ENCODE measurements at regions not wholly inside any gene's neighbourhood (a gene's known extent, or its start where the extent isn't known, plus 50 kb on each side); places are given as distances from the start of the nearest gene placed in this dataset.
"Not testable (repeated sequence)": the region's sequence is repeated elsewhere in the genome, so short reads cannot be mapped to it uniquely, and the experiment has no call there.

GRCh38 chrX:77160301-77160700 is 286.9 kb upstream of the FGF16 start:
- peak; percentile 1 for DNase-seq (ENCODE audit: low spot score)

- DNase-seq (ENCODE audit: low spot score), result no peak
Observed at GRCh38 chrX:77162777-77163176, 284.4 kb upstream of the FGF16 start.

GRCh38 chrX:77167993-77168392 is 279.2 kb upstream of the FGF16 start:
- DNase-seq (ENCODE audit: low spot score), result no peak

- DNase-seq (ENCODE audit: low spot score), result no peak
Observed at GRCh38 chrX:77174680-77175519, 272.3 kb upstream of the FGF16 start.

- no peak for DNase-seq (ENCODE audit: low spot score)
Observed at GRCh38 chrX:77200663-77201062, 246.5 kb upstream of the FGF16 start.

GRCh38 chrX:77223046-77223445 is 224.1 kb upstream of the FGF16 start:
- DNase-seq (ENCODE audit: low spot score), result no peak

- DNase-seq (ENCODE audit: low spot score), result no peak
Observed at GRCh38 chrX:77264490-77264889, 182.7 kb upstream of the FGF16 start.

- DNase-seq (ENCODE audit: low spot score), result no peak
Observed at GRCh38 chrX:77275392-77275791, 171.8 kb upstream of the FGF16 start.

GRCh38 chrX:77276742-77277141 is 170.4 kb upstream of the FGF16 start:
- no peak for DNase-seq (ENCODE audit: low spot score)

GRCh38 chrX:77277911-77278310 is 169.3 kb upstream of the FGF16 start:
- no peak for DNase-seq (ENCODE audit: low spot score)

- not testable (repeated sequence) for DNase-seq (ENCODE audit: low spot score)
Observed at GRCh38 chrX:77279373-77279772, 167.8 kb upstream of the FGF16 start.

- no peak for DNase-seq (ENCODE audit: low spot score)
Observed at GRCh38 chrX:77293331-77293995, 153.7 kb upstream of the FGF16 start.

- no peak for DNase-seq (ENCODE audit: low spot score)
Observed at GRCh38 chrX:77298296-77298695, 148.9 kb upstream of the FGF16 start.

- DNase-seq (ENCODE audit: low spot score), result no peak
Observed at GRCh38 chrX:77298790-77299189, 148.4 kb upstream of the FGF16 start.

- no peak for DNase-seq (ENCODE audit: low spot score)
Observed at GRCh38 chrX:77299549-77299948, 147.6 kb upstream of the FGF16 start.

- no peak for DNase-seq (ENCODE audit: low spot score)
Observed at GRCh38 chrX:77342004-77342403, 105.2 kb upstream of the FGF16 start.

- no peak for DNase-seq (ENCODE audit: low spot score)
Observed at GRCh38 chrX:77346859-77347258, 100.3 kb upstream of the FGF16 start.

GRCh38 chrX:77347572-77347971 is 99.6 kb upstream of the FGF16 start:
- DNase-seq (ENCODE audit: low spot score), result no peak

- DNase-seq (ENCODE audit: low spot score), result no peak
Observed at GRCh38 chrX:77389891-77390290, 57.3 kb upstream of the FGF16 start.

GRCh38 chrX:77390365-77390764 is 56.8 kb upstream of the FGF16 start:
- DNase-seq (ENCODE audit: low spot score), result not testable (repeated sequence)

GRCh38 chrX:77396781-77397180 is 50.4 kb upstream of the FGF16 start:
- no peak for DNase-seq (ENCODE audit: low spot score)
